Progenitor cell of endocrine pancreas (in vitro differentiated cells): ENCODE measurements at regions not wholly inside any gene's neighbourhood (a gene's known extent, or its start where the extent isn't known, plus 50 kb on each side); places are given as distances from the start of the nearest gene placed in this dataset.

Experiments used
- DNase-seq: peaks from one replicate; pipeline ENCODE4 v3.0.0; 2021; ENCODE audit warnings: low spot score; ENCODE audit not compliant: unreplicated experiment
- H3K27ac Mint-ChIP-seq: 2 replicates; pipeline ENCODE4 v1.8.0; 2021; ENCODE audit warnings: mild to moderate bottlenecking, moderate library complexity, mixed read lengths
- H3K27me3 Mint-ChIP-seq: 2 replicates; pipeline ENCODE4 v1.8.0; 2021; ENCODE audit warnings: mixed read lengths
- H3K36me3 Mint-ChIP-seq: 2 replicates; pipeline ENCODE4 v1.8.0; 2022; ENCODE audit warnings: mixed read lengths; ENCODE audit not compliant: insufficient read depth
- H3K4me1 Mint-ChIP-seq: 2 replicates; pipeline ENCODE4 v1.8.0; 2021; ENCODE audit warnings: low read depth, mixed read lengths
- H3K4me3 Mint-ChIP-seq: 2 replicates; pipeline ENCODE4 v1.8.0; 2021; ENCODE audit warnings: low read depth, mild to moderate bottlenecking, moderate library complexity, mixed read lengths
- H3K9me3 Mint-ChIP-seq: 2 replicates; pipeline ENCODE4 v1.8.0; 2021; ENCODE audit warnings: low read depth, mixed read lengths
- CTCF ChIP-seq: fragments of 200-600 bp; sonication (generic); IDR thresholded peaks from one replicate; pipeline ENCODE4 v1.5.0; 2021; ENCODE audit warnings: antibody characterized with exemption, mild to moderate bottlenecking; ENCODE audit not compliant: unreplicated experiment

- H3K27me3 Mint-ChIP-seq = no peaks in the 10 kb centered on the region
- no peak for DNase-seq
- peaks cover 23% of the 10 kb centered on the region for H3K9me3 Mint-ChIP-seq
- H3K4me1 Mint-ChIP-seq = no peaks in the 10 kb centered on the region
- H3K4me3 Mint-ChIP-seq = no peak overlapping the region
- peaks cover 8% of the 10 kb centered on the region for H3K36me3 Mint-ChIP-seq
- no peak overlapping the region for H3K27ac Mint-ChIP-seq
- no peak for TF ChIP-seq CTCF
Observed at GRCh38 chr15:20358779-20359414, 182.7 kb downstream of the GOLGA6L6 start.

DNA sequence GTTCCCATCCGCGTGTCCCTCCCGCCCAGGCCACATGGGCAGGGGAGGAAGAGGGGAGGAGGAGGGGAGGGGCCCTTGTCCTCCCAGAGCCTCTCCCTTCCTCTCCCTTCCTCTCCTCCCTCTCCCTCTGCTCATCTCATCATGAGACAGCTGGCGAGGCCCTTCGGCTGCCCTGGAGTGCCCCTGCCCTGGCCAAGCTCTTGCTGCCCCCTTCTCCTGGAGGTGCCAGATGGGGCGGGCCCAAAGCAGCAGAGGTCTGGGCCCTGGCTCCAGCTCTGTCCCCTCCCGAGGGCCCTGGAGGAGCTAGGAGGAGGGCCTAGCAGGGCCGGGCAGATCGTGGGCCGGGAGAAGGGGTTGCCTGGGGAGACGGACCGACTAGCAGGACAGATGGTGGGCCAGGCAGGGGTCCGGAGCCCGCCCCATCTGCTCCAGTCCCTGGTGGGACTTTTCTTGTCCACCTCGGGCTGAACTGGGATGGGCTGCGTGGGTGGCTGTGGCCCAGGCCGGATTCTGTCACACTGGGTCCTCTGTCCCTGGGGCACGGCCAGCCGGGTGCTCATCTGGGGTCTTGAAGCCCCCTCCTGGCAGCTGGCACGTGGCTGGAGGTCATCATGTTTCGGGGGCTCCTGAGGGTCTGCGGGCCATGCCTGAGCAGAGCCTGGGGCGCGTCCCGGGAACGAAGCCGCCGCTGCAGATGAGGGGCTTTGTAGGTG is 183.4 kb downstream of the GOLGA6L6 start:
- peaks cover 23% of the 10 kb centered on the region for H3K9me3 Mint-ChIP-seq
- H3K4me1 Mint-ChIP-seq = no peaks in the 10 kb centered on the region
- H3K36me3 Mint-ChIP-seq = peaks cover 8% of the 10 kb centered on the region
- H3K4me3 Mint-ChIP-seq = no peak overlapping the region
- no peak overlapping the region for H3K27ac Mint-ChIP-seq
- TF ChIP-seq CTCF = no peak
- no peak for DNase-seq
- no peaks in the 10 kb centered on the region for H3K27me3 Mint-ChIP-seq

DNA sequence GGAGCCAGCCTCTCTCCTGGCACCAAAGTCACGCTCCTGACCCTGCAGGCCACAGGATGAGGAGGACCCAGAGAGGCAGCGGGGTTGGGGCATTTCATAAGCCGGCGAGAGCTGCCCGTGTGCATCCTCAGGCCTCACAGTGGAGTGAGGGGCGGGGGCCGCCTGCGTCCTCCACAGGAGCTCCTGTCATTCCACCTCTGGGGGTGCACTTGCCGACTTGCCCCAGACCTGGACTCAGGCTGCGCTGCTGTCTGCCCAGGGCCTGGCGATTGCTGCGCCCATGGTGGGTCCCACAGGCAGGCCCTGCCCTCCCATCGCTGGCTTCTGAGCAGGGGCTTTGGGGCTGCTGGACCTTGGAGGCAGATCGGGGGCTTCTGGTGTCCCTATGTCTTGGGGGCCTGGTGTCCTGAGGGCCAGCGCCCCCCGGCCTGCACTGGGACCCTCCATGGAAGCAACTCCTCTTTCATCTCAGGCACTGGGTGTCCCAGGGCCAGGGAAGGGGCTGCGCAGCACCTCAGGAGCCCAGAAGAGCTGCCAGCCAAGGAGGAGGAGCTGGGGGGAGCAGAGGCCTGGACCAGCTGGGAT is 184.0 kb downstream of the GOLGA6L6 start:
- Mint-ChIP-seq H3K36me3 (peaks cover 8% of the 10 kb centered on the region), H3K9me3 (peaks cover 26% of the 10 kb centered on the region), H3K4me3 (no peak overlapping the region), H3K27me3 (no peaks in the 10 kb centered on the region), H3K27ac (no peak overlapping the region), H3K4me1 (no peaks in the 10 kb centered on the region)
- no peak for TF ChIP-seq CTCF
- DNase-seq = no peak

DNA sequence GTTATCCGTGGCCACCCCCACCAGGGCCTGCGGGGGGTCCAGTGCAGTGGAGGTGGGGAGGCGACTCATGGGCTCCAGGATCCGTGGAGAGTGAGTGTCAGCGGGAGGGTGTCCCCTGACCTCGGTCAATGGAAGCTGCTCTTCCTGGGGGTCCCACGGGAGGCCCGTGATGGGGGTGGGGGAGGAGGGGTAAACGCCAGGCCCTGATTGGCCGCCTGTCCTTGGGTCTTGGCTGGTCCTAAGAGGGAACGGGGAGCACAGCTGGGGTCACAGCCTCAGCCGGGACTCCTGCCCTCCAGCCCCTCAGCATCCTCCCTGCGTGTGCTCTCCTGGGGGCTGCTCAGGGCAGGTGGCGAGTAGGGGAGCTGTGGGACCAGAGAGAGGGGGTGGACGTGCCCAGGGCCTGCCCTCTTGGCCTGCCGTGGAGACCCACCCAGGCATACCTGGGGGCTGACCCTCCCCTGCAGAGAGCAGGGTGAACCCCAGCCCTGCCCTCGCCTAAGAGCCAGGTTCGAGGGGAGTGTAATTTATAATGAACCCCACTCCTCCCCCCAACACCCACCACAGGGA is 184.6 kb downstream of the GOLGA6L6 start:
- Mint-ChIP-seq H3K4me3 (no peak overlapping the region), H3K27ac (no peak overlapping the region), H3K4me1 (no peaks in the 10 kb centered on the region), H3K36me3 (peaks cover 8% of the 10 kb centered on the region), H3K9me3 (peaks cover 30% of the 10 kb centered on the region), H3K27me3 (no peaks in the 10 kb centered on the region)
- no peak for DNase-seq
- no peak for TF ChIP-seq CTCF

GRCh38 chr15:20356444-20356910 is 185.1 kb downstream of the GOLGA6L6 start:
- TF ChIP-seq CTCF = peak; percentile 51
- Mint-ChIP-seq H3K4me3 (no peak overlapping the region), H3K27ac (no peak overlapping the region), H3K4me1 (no peaks in the 10 kb centered on the region), H3K9me3 (peaks cover 34% of the 10 kb centered on the region), H3K27me3 (no peaks in the 10 kb centered on the region), H3K36me3 (peaks cover 10% of the 10 kb centered on the region)
- no peak for DNase-seq
